Calu3 (cell line): ENCODE measurements at regions not wholly inside any gene's neighbourhood (a gene's known extent, or its start where the extent isn't known, plus 50 kb on each side); places are given as distances from the start of the nearest gene placed in this dataset.

Experiments used
- BruUV-seq: library from RNA; stranded (reverse); fragments of 400-500 nt; replicated peaks from 2 replicates; lab custom pipeline; 2021; lab: Mats Ljungman, UMichigan
- CTCF ChIA-PET: fragments of 300-600 bp; sonication (Branson Sonifier 250); formaldehyde crosslinking; loops from one replicate; lab custom pipeline; 2022; ENCODE audit warnings: antibody characterized with exemption; lab: Charles Lee
- DNase-seq: peaks from one replicate; pipeline ENCODE4 v3.0.0; 2022
- H3K27ac Mint-ChIP-seq: one replicate; pipeline ENCODE4 v1.8.0; 2022; ENCODE audit warnings: mixed read lengths; ENCODE audit not compliant: unreplicated experiment
- H3K27me3 Mint-ChIP-seq: one replicate; pipeline ENCODE4 v1.8.0; 2022; ENCODE audit warnings: mixed read lengths; ENCODE audit not compliant: unreplicated experiment
- H3K36me3 Mint-ChIP-seq: one replicate; pipeline ENCODE4 v1.8.0; 2022; ENCODE audit warnings: mild to moderate bottlenecking, moderate library complexity, mixed read lengths; ENCODE audit not compliant: insufficient read depth, unreplicated experiment
- H3K4me1 Mint-ChIP-seq: one replicate; pipeline ENCODE4 v1.8.0; 2022; ENCODE audit warnings: mild to moderate bottlenecking, low read depth, mixed read lengths; ENCODE audit not compliant: unreplicated experiment
- H3K4me3 Mint-ChIP-seq: one replicate; pipeline ENCODE4 v1.8.0; 2022; ENCODE audit warnings: mild to moderate bottlenecking, low read depth, moderate library complexity, mixed read lengths; ENCODE audit not compliant: unreplicated experiment
- H3K9me3 Mint-ChIP-seq: one replicate; pipeline ENCODE4 v1.8.0; 2022; ENCODE audit warnings: low read depth, mixed read lengths; ENCODE audit not compliant: unreplicated experiment
- intact Hi-C: fragments of 100-400 bp; cut with micrococcal nuclease; formaldehyde crosslinking; loops from one replicate; pipeline ENCODE4 v1.10.0; 2022; ENCODE audit not compliant: unreplicated experiment
- TF ChIP-seq, protein P1 (sequence below): fragments of 200-600 bp; IDR thresholded peaks from one replicate; pipeline ENCODE4 v1.8.0; 2022; ENCODE audit warnings: antibody characterized with exemption; ENCODE audit not compliant: unreplicated experiment

DNA sequence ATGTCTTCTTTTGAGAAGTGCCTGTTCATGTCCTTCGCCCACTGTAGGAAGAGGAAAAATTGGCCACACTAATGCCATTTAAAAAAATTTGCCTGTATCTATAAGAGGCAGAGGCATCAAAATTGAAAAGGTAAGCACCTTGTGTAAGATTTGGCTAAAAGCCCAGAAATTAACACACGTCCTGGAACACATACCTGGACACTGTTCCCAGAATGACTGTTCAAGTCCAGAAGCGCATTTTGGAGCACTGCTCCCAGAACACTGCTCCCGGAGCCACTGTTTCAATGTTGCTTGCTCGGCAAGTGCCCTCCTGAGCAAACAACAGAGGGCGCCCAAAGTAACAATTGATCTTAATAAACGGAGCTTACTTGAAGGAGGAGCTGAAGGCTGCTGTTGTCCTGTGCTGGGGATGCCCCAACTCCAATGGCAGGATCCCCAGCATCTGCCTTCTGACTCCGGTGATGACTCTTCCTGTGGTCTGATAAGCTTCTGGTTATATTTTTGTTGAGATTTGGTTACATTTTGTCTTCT is 1958.6 kb downstream of the C4orf33 start:
- CTCF ChIA-PET, result no interaction called here
- Mint-ChIP-seq H3K27me3 (no peaks in the 10 kb centered on the region), H3K4me1 (no peaks in the 10 kb centered on the region), H3K9me3 (no peaks in the 10 kb centered on the region), H3K4me3 (no peak overlapping the region), H3K27ac (no peak overlapping the region), H3K36me3 (no peaks in the 10 kb centered on the region)
- intact Hi-C loops, result no loop called here
- TF ChIP-seq, protein P1, sequence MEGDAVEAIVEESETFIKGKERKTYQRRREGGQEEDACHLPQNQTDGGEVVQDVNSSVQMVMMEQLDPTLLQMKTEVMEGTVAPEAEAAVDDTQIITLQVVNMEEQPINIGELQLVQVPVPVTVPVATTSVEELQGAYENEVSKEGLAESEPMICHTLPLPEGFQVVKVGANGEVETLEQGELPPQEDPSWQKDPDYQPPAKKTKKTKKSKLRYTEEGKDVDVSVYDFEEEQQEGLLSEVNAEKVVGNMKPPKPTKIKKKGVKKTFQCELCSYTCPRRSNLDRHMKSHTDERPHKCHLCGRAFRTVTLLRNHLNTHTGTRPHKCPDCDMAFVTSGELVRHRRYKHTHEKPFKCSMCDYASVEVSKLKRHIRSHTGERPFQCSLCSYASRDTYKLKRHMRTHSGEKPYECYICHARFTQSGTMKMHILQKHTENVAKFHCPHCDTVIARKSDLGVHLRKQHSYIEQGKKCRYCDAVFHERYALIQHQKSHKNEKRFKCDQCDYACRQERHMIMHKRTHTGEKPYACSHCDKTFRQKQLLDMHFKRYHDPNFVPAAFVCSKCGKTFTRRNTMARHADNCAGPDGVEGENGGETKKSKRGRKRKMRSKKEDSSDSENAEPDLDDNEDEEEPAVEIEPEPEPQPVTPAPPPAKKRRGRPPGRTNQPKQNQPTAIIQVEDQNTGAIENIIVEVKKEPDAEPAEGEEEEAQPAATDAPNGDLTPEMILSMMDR, result no peak
- BruUV-seq, result no TSS peak
- no peak for DNase-seq

DNA sequence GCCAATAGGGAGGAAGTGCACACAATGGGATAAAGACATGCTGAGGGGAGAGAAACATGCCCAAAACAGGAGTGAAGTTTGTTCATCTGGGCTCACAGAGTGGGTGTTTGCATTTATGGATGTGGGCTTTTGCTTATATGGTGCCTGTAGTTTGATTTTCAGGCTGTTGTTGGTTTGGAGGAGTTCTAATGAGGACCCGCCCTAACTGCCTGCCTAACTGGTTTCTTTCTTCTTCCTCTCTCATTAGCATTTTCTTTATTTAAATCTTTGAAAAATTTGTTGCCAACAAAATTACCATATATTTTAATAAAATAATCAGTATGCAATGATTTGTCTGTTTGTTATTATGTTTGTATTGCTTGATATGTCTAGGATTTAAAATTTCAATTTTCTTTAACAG is 1965.8 kb downstream of the C4orf33 start:
- peaks cover 3% of the 10 kb centered on the region for H3K9me3 Mint-ChIP-seq
- no peak overlapping the region for H3K27ac Mint-ChIP-seq
- intact Hi-C loops, result no loop called here
- no peak overlapping the region for H3K4me3 Mint-ChIP-seq
- no peak for DNase-seq
- H3K36me3 Mint-ChIP-seq, result no peaks in the 10 kb centered on the region
- CTCF ChIA-PET, result no interaction called here
- TF ChIP-seq, protein P1, result no peak
- no peaks in the 10 kb centered on the region for H3K4me1 Mint-ChIP-seq
- no TSS peak for BruUV-seq
- H3K27me3 Mint-ChIP-seq, result no peaks in the 10 kb centered on the region

DNA sequence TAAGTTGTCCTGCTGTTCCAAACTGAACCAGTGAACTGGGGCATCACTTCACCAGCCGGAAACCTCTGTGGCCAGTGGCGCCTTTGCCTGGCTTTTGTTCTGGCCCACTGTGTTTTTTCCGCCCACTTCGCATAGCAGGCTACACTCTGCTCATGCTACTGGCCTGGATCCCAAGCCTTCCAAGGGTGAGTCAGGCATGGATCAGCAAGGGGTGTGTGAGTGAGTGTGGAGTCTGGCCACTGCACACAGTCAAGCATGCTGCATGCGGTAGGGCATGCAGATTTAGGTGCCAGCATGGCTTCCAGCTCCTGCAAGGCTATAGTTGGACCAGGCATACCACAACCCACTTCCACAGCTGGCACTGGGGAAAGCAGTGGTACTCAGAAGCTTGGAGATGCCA is 1967.9 kb downstream of the C4orf33 start:
- no TSS peak for BruUV-seq
- H3K27ac Mint-ChIP-seq, result no peak overlapping the region
- CTCF ChIA-PET, result no interaction called here
- TF ChIP-seq, protein P1, result no peak
- peaks cover 3% of the 10 kb centered on the region for H3K9me3 Mint-ChIP-seq
- H3K27me3 Mint-ChIP-seq, result no peaks in the 10 kb centered on the region
- intact Hi-C loops, result no loop called here
- H3K4me1 Mint-ChIP-seq, result no peaks in the 10 kb centered on the region
- H3K36me3 Mint-ChIP-seq, result no peaks in the 10 kb centered on the region
- no peak for DNase-seq
- H3K4me3 Mint-ChIP-seq, result no peak overlapping the region

DNA sequence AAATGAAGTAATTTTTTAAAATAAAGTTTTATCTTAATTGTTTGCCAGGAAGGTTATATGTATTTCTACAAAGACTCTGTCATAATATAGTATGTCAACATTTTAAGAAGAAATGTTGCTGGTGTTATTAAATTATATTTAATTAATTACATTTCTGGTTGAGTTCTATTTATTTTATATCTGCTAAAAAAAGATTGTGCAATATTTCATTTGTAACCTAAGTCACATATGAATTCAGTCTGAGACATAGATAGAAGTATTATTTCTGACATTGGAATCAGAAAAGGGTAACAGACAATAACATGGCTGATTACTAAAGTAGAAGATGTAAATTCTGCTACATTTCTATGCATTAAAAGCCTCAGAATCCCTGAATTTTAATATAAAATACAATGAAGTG is 1985.1 kb downstream of the C4orf33 start:
- Mint-ChIP-seq H3K27me3 (no peaks in the 10 kb centered on the region), H3K9me3 (no peaks in the 10 kb centered on the region), H3K36me3 (no peaks in the 10 kb centered on the region), H3K27ac (no peak overlapping the region), H3K4me1 (peaks cover 16% of the 10 kb centered on the region), H3K4me3 (no peak overlapping the region)
- intact Hi-C loops, result loop anchor here (5.0 kb wide), 1 partner anchor 719 kb away; no protein-coding TSS in a partner anchor
- CTCF ChIA-PET, result no interaction called here
- no peak for DNase-seq
- TF ChIP-seq, protein P1, result no peak
- BruUV-seq, result no TSS peak
